ENCODE measurements at regions not wholly inside any gene's neighbourhood (a gene's known extent, or its start where the extent isn't known, plus 50 kb on each side); places are given as distances from the start of the nearest gene placed in this dataset.
"Not testable (repeated sequence)": the region's sequence is repeated elsewhere in the genome, so short reads cannot be mapped to it uniquely, and the experiment has no call there.

- DNase-seq, result no peak
Observed at GRCh38 chr6:79392094-79392493, 145.1 kb downstream of the LCA5 start.

- DNase-seq, result no peak
Observed at GRCh38 chr6:79391480-79391879, 145.8 kb downstream of the LCA5 start.

- no peak for DNase-seq
Observed at GRCh38 chr6:79385893-79386292, 151.3 kb downstream of the LCA5 start.

- DNase-seq, result no peak
Observed at GRCh38 chr6:79385333-79385732, 150.9 kb upstream of the HMGN3 start.

GRCh38 chr6:79384845-79385244, 150.4 kb upstream of the HMGN3 start:
- DNase-seq, result no peak

- no peak for DNase-seq
Observed at GRCh38 chr6:79378957-79379356, 144.5 kb upstream of the HMGN3 start.

GRCh38 chr6:79377888-79378348, 143.4 kb upstream of the HMGN3 start:
- no peak for DNase-seq

- DNase-seq, result no peak
Observed at GRCh38 chr6:79377047-79377446, 142.6 kb upstream of the HMGN3 start.

- DNase-seq, result no peak
Observed at GRCh38 chr6:79375635-79376337, 141.3 kb upstream of the HMGN3 start.

GRCh38 chr6:79374308-79374707, 139.8 kb upstream of the HMGN3 start:
- DNase-seq, result no peak

- no peak for DNase-seq
Observed at GRCh38 chr6:79373880-79374279, 139.4 kb upstream of the HMGN3 start.

GRCh38 chr6:79373246-79373645, 138.8 kb upstream of the HMGN3 start:
- no peak for DNase-seq

- no peak for DNase-seq
Observed at GRCh38 chr6:79372757-79373156, 138.3 kb upstream of the HMGN3 start.

GRCh38 chr6:79369026-79369425, 134.5 kb upstream of the HMGN3 start:
- no peak for DNase-seq

- DNase-seq, result not testable (repeated sequence)
Observed at GRCh38 chr6:79363441-79363840, 129.0 kb upstream of the HMGN3 start.

- not testable (repeated sequence) for DNase-seq
Observed at GRCh38 chr6:79361074-79361473, 126.6 kb upstream of the HMGN3 start.

GRCh38 chr6:79353226-79353625, 118.7 kb upstream of the HMGN3 start:
- no peak for DNase-seq

GRCh38 chr6:79338493-79338892, 104.0 kb upstream of the HMGN3 start:
- no peak for DNase-seq

- no peak for DNase-seq
Observed at GRCh38 chr6:79335133-79335674, 100.7 kb upstream of the HMGN3 start.

GRCh38 chr6:79334674-79335073, 100.2 kb upstream of the HMGN3 start:
- DNase-seq, result no peak

GRCh38 chr6:79330704-79331103, 96.2 kb upstream of the HMGN3 start:
- DNase-seq, result no peak

GRCh38 chr6:79313254-79313653, 78.8 kb upstream of the HMGN3 start:
- no peak for DNase-seq

GRCh38 chr6:79307321-79308036, 73.0 kb upstream of the HMGN3 start:
- no peak for DNase-seq

GRCh38 chr6:79305020-79305419, 70.5 kb upstream of the HMGN3 start:
- DNase-seq, result no peak
